Skeletal muscle satellite cell (primary cell): ENCODE measurements at regions not wholly inside any gene's neighbourhood (a gene's known extent, or its start where the extent isn't known, plus 50 kb on each side); places are given as distances from the start of the nearest gene placed in this dataset.
"Not testable (repeated sequence)": the region's sequence is repeated elsewhere in the genome, so short reads cannot be mapped to it uniquely, and the experiment has no call there.

Experiments used
- H3K27me3 ChIP-seq: 2 replicates; pipeline ENCODE4 v1.7.0; 2013; ENCODE audit warnings: low read length; ENCODE audit not compliant: control insufficient read depth, insufficient read depth
- H3K36me3 ChIP-seq: 2 replicates; pipeline ENCODE4 v1.7.0; 2013; ENCODE audit warnings: mild to moderate bottlenecking, control low read depth, low read length; ENCODE audit not compliant: insufficient read depth
- H3K4me1 ChIP-seq: 2 replicates; pipeline ENCODE4 v1.7.0; 2013; ENCODE audit warnings: low read length; ENCODE audit not compliant: control insufficient read depth, insufficient read depth
- H3K4me2 ChIP-seq: 2 replicates; pipeline ENCODE4 v1.7.0; 2013; ENCODE audit warnings: mild to moderate bottlenecking, low read length
- H3K4me3 ChIP-seq: 2 replicates; pipeline ENCODE4 v1.7.0; 2013; ENCODE audit warnings: low read length
- H3K9ac ChIP-seq: 2 replicates; pipeline ENCODE4 v1.7.0; 2013; ENCODE audit warnings: mild to moderate bottlenecking, low read depth, low read length, moderate library complexity
- H3K9me3 ChIP-seq: replicated peaks from 2 replicates; pipeline ENCODE4 v1.7.0; 2013; ENCODE audit warnings: mild to moderate bottlenecking, control low read depth, low read length

GRCh38 chr14:49092345-49092744, 493.8 kb downstream of the RPS29 start:
- Histone ChIP-seq H3K4me2 (no peak overlapping the region), H3K9ac (no peak overlapping the region), H3K9me3 (peaks cover 17% of the 10 kb centered on the region), H3K27me3 (no peaks in the 10 kb centered on the region), H3K4me1 (no peaks in the 10 kb centered on the region), H3K4me3 (no peak overlapping the region), H3K36me3 (no peaks in the 10 kb centered on the region)

GRCh38 chr14:49089107-49089506, 497.1 kb downstream of the RPS29 start:
- H3K4me2 ChIP-seq, result no peak overlapping the region

GRCh38 chr14:49073292-49073691, 512.9 kb downstream of the RPS29 start:
- H3K9me3 ChIP-seq, H3K4me3 ChIP-seq, H3K4me1 ChIP-seq, H3K4me2 ChIP-seq, H3K9ac ChIP-seq, H3K36me3 ChIP-seq, H3K27me3 ChIP-seq: not testable (repeated sequence)

More at GRCh38 chr14:49089107-49089506, 497.1 kb downstream of the RPS29 start:
- Histone ChIP-seq H3K4me1 (no peaks in the 10 kb centered on the region), H3K4me3 (no peak overlapping the region), H3K36me3 (no peaks in the 10 kb centered on the region), H3K27me3 (no peaks in the 10 kb centered on the region), H3K9me3 (peaks cover 14% of the 10 kb centered on the region), H3K9ac (no peak overlapping the region)

- Histone ChIP-seq H3K9ac (no peak overlapping the region), H3K27me3 (no peaks in the 10 kb centered on the region), H3K4me3 (no peak overlapping the region), H3K9me3 (no peaks in the 10 kb centered on the region), H3K4me2 (no peak overlapping the region), H3K4me1 (no peaks in the 10 kb centered on the region), H3K36me3 (no peaks in the 10 kb centered on the region)
Measured at GRCh38 chr14:49058511-49058910, 527.7 kb downstream of the RPS29 start.

- Histone ChIP-seq H3K4me1 (no peaks in the 10 kb centered on the region), H3K27me3 (no peaks in the 10 kb centered on the region), H3K4me3 (no peak overlapping the region), H3K9ac (no peak overlapping the region), H3K4me2 (no peak overlapping the region), H3K9me3 (no peaks in the 10 kb centered on the region), H3K36me3 (no peaks in the 10 kb centered on the region)
Measured at GRCh38 chr14:49057838-49058510, 528.2 kb downstream of the RPS29 start.

- Histone ChIP-seq H3K36me3 (no peaks in the 10 kb centered on the region), H3K4me3 (no peak overlapping the region)
Measured at GRCh38 chr14:49056021-49056420, 530.2 kb downstream of the RPS29 start.

GRCh38 chr14:49052521-49052920, 533.7 kb downstream of the RPS29 start:
- no peaks in the 10 kb centered on the region for H3K36me3 ChIP-seq
- H3K27me3 ChIP-seq, result no peaks in the 10 kb centered on the region
- no peak overlapping the region for H3K4me3 ChIP-seq
- no peaks in the 10 kb centered on the region for H3K9me3 ChIP-seq
- no peaks in the 10 kb centered on the region for H3K4me1 ChIP-seq
- no peak overlapping the region for H3K4me2 ChIP-seq
- H3K9ac ChIP-seq, result no peak overlapping the region

More at GRCh38 chr14:49056021-49056420, 530.2 kb downstream of the RPS29 start:
- Histone ChIP-seq H3K9me3 (no peaks in the 10 kb centered on the region), H3K4me1 (no peaks in the 10 kb centered on the region), H3K9ac (no peak overlapping the region), H3K4me2 (no peak overlapping the region), H3K27me3 (no peaks in the 10 kb centered on the region)

- H3K36me3 ChIP-seq, result no peaks in the 10 kb centered on the region
- no peak overlapping the region for H3K4me3 ChIP-seq
- H3K9ac ChIP-seq, result no peak overlapping the region
- no peak overlapping the region for H3K4me2 ChIP-seq
- no peaks in the 10 kb centered on the region for H3K27me3 ChIP-seq
- no peaks in the 10 kb centered on the region for H3K4me1 ChIP-seq
- H3K9me3 ChIP-seq, result no peaks in the 10 kb centered on the region
Measured at GRCh38 chr14:49051328-49052060, 534.7 kb downstream of the RPS29 start.

- Histone ChIP-seq H3K9ac (no peak overlapping the region), H3K4me1 (no peaks in the 10 kb centered on the region), H3K4me3 (no peak overlapping the region), H3K36me3 (no peaks in the 10 kb centered on the region), H3K27me3 (no peaks in the 10 kb centered on the region), H3K4me2 (no peak overlapping the region), H3K9me3 (no peaks in the 10 kb centered on the region)
Measured at GRCh38 chr14:49050822-49051221, 535.4 kb downstream of the RPS29 start.

GRCh38 chr14:49049711-49050110, 536.5 kb downstream of the RPS29 start:
- Histone ChIP-seq H3K9ac (no peak overlapping the region), H3K4me1 (no peaks in the 10 kb centered on the region), H3K4me3 (no peak overlapping the region), H3K27me3 (no peaks in the 10 kb centered on the region), H3K9me3 (no peaks in the 10 kb centered on the region), H3K36me3 (no peaks in the 10 kb centered on the region), H3K4me2 (no peak overlapping the region)

- Histone ChIP-seq H3K27me3 (no peaks in the 10 kb centered on the region), H3K4me3 (no peak overlapping the region), H3K9ac (no peak overlapping the region), H3K4me1 (no peaks in the 10 kb centered on the region), H3K9me3 (peaks cover 3% of the 10 kb centered on the region), H3K4me2 (no peak overlapping the region), H3K36me3 (no peaks in the 10 kb centered on the region)
Measured at GRCh38 chr14:49044981-49045380, 541.2 kb downstream of the RPS29 start.
